GM23338 (cell line): ENCODE measurements at regions not wholly inside any gene's neighbourhood (a gene's known extent, or its start where the extent isn't known, plus 50 kb on each side); places are given as distances from the start of the nearest gene placed in this dataset.

Experiments used
- ATAC-seq: fragments of 200-7000 bp; cut with Tn5 transposase; 3 replicates; pipeline ENCODE4 v1.9.1; 2020
- DNase-seq: peaks from one replicate; pipeline ENCODE4 v3.0.0-alpha.2; 2015; ENCODE audit warnings: low spot score
- H2AFZ ChIP-seq: fragments of 200-600 bp; sonication (generic); 2 replicates; pipeline ENCODE4 v1.8.0; 2016; ENCODE audit warnings: antibody characterized with exemption, mild to moderate bottlenecking, moderate library complexity
- H3F3A ChIP-seq: fragments of 200-600 bp; sonication (generic); replicated peaks from 2 replicates; pipeline ENCODE4 v1.8.0; 2017; ENCODE audit warnings: antibody characterized with exemption, mixed run types, low read depth
- H3K27ac ChIP-seq: fragments of 200-600 bp; sonication (generic); 2 replicates; pipeline ENCODE4 v1.6.1; 2016; ENCODE audit warnings: low read depth
- H3K27me3 ChIP-seq: fragments of 200-600 bp; sonication (generic); 2 replicates; pipeline ENCODE4 v1.8.0; 2016; ENCODE audit warnings: mild to moderate bottlenecking, mixed run types, moderate library complexity; ENCODE audit not compliant: insufficient read depth
- H3K36me3 ChIP-seq: fragments of 200-600 bp; sonication (generic); 2 replicates; pipeline ENCODE4 v1.8.0; 2016; ENCODE audit warnings: mild to moderate bottlenecking; ENCODE audit not compliant: insufficient read depth
- H3K4me1 ChIP-seq: fragments of 200-600 bp; sonication (generic); 2 replicates; pipeline ENCODE4 v1.8.0; 2016; ENCODE audit warnings: mild to moderate bottlenecking, moderate library complexity; ENCODE audit not compliant: insufficient read depth
- H3K4me2 ChIP-seq: fragments of 200-600 bp; sonication (generic); 2 replicates; pipeline ENCODE4 v1.7.1; 2017; ENCODE audit warnings: mixed run types
- H3K4me3 ChIP-seq: fragments of 200-600 bp; sonication (generic); 2 replicates; pipeline ENCODE4 v1.6.1; 2016; ENCODE audit warnings: mixed run types
- H3K79me2 ChIP-seq: fragments of 200-600 bp; sonication (generic); replicated peaks from 2 replicates; pipeline ENCODE4 v1.8.0; 2017; ENCODE audit warnings: mild to moderate bottlenecking; ENCODE audit not compliant: insufficient read depth
- H3K9me2 ChIP-seq: fragments of 200-600 bp; sonication (generic); 2 replicates; pipeline ENCODE4 v1.8.0; 2017; ENCODE audit not compliant: insufficient read depth
- H4K20me1 ChIP-seq: fragments of 200-600 bp; sonication (generic); replicated peaks from 2 replicates; pipeline ENCODE4 v1.8.0; 2017; ENCODE audit warnings: mild to moderate bottlenecking; ENCODE audit not compliant: insufficient read depth
- H3K27ac Mint-ChIP-seq: 2 replicates; pipeline ENCODE4 v1.8.0; 2020; ENCODE audit warnings: inconsistent platforms, mild to moderate bottlenecking, moderate library complexity, mixed read lengths
- H3K27me3 Mint-ChIP-seq: 3 replicates; pipeline ENCODE4 v1.8.0; 2022; ENCODE audit warnings: low read depth, mild to moderate bottlenecking, moderate library complexity, mixed read lengths, inconsistent platforms; ENCODE audit not compliant: insufficient read depth, poor library complexity
- H3K36me3 Mint-ChIP-seq: 3 replicates; pipeline ENCODE4 v1.8.0; 2021; ENCODE audit warnings: low read depth, mild to moderate bottlenecking, inconsistent platforms, moderate library complexity, mixed read lengths
- H3K4me1 Mint-ChIP-seq: 3 replicates; pipeline ENCODE4 v1.8.0; 2020; ENCODE audit warnings: mild to moderate bottlenecking, inconsistent platforms, mixed read lengths
- H3K4me3 Mint-ChIP-seq: 3 replicates; pipeline ENCODE4 v1.8.0; 2021; ENCODE audit warnings: moderate library complexity, mild to moderate bottlenecking, inconsistent platforms, mixed read lengths
- H3K9me3 Mint-ChIP-seq: 3 replicates; pipeline ENCODE4 v1.8.0; 2020; ENCODE audit warnings: moderate library complexity, mild to moderate bottlenecking, inconsistent platforms, mixed read lengths
- CREB1 ChIP-seq: fragments of 250-450 bp; sonication (Bioruptor Pico); IDR thresholded peaks from 2 replicates; pipeline ENCODE4 v1.5.0; 2020; ENCODE audit warnings: low read depth, mild to moderate bottlenecking, moderate library complexity
- JUNB ChIP-seq: IDR thresholded peaks from one replicate; pipeline ENCODE4 v1.6.1; 2016; ENCODE audit warnings: antibody characterized with exemption; ENCODE audit not compliant: unreplicated experiment
- NANOG ChIP-seq: IDR thresholded peaks from 2 replicates; pipeline ENCODE4 v1.6.1; 2016; ENCODE audit warnings: antibody characterized with exemption, borderline replicate concordance
- POLR2AphosphoS5 ChIP-seq: IDR thresholded peaks from 2 replicates; pipeline ENCODE4 v1.6.1; 2016; ENCODE audit warnings: antibody characterized with exemption, low read depth
- STAT1 ChIP-seq: IDR thresholded peaks from one replicate; pipeline ENCODE4 v1.6.1; 2016; ENCODE audit warnings: antibody characterized with exemption; ENCODE audit not compliant: unreplicated experiment
- ZNF114 ChIP-seq: fragments of 250-450 bp; sonication (Bioruptor Pico); IDR thresholded peaks from 2 replicates; pipeline ENCODE4 v1.5.0; 2020; ENCODE audit warnings: mild to moderate bottlenecking, moderate library complexity
- ZNF331 ChIP-seq: fragments of 250-450 bp; sonication (Bioruptor Pico); IDR thresholded peaks from 2 replicates; pipeline ENCODE4 v1.5.0; 2020; ENCODE audit warnings: low read depth, mild to moderate bottlenecking, moderate library complexity
- TF ChIP-seq, protein P1 (sequence below), 2 experiments: fragments of 200-600 bp in 1 of 2; sonication (generic) in 1 of 2; conservative IDR thresholded peaks; 2 replicates each; pipeline versions ENCODE4 v1.5.1 to v1.6.1; 2016 to 2017; ENCODE audit warnings: antibody characterized with exemption in 2 of 2, low read depth in 2 of 2, mild to moderate bottlenecking in 2 of 2, moderate library complexity in 1 of 2
- TF ChIP-seq, protein P2 (sequence below): IDR thresholded peaks from 2 replicates; pipeline ENCODE4 v1.6.1; 2016; ENCODE audit warnings: antibody characterized with exemption
- TF ChIP-seq, protein P3 (sequence below): fragments of 250-450 bp; sonication (Bioruptor Pico); IDR thresholded peaks from 2 replicates; pipeline ENCODE4 v1.5.0; 2020; ENCODE audit warnings: mild to moderate bottlenecking, moderate library complexity

DNA sequence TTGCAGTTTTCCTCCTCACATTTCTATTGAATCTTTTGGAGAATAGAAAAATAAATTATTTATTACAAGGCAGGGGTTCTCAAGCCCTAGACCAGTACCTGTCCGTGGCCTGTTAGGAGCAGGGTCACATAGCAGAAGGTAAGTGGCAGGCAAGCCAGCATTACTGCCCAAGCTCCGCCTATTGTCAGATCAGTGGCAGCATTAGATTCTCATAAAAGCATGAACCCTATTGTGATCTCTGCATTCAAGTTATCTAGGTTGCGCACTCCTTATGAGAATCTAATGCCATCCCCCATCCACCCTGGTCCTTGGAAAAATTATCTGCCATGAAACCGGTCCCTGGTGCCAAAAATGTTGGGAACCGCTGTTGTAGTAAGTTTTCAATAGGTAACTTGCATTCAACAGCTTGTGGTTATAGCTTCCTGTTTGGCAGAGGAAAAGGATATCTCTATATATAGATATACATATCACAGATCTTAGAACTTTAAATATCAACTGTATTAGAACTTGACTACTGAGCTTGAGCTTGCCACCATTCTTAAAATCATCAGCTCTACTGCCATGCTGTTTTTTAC, 165.1 kb downstream of the AHR start (continued):
- TF ChIP-seq, protein P1, sequence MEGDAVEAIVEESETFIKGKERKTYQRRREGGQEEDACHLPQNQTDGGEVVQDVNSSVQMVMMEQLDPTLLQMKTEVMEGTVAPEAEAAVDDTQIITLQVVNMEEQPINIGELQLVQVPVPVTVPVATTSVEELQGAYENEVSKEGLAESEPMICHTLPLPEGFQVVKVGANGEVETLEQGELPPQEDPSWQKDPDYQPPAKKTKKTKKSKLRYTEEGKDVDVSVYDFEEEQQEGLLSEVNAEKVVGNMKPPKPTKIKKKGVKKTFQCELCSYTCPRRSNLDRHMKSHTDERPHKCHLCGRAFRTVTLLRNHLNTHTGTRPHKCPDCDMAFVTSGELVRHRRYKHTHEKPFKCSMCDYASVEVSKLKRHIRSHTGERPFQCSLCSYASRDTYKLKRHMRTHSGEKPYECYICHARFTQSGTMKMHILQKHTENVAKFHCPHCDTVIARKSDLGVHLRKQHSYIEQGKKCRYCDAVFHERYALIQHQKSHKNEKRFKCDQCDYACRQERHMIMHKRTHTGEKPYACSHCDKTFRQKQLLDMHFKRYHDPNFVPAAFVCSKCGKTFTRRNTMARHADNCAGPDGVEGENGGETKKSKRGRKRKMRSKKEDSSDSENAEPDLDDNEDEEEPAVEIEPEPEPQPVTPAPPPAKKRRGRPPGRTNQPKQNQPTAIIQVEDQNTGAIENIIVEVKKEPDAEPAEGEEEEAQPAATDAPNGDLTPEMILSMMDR (conservative IDR thresholded peaks at IDR 0.05; ENCODE audit: low read depth in 2 of 2): no peak
- TF ChIP-seq JUNB (no peak), NANOG (no peak), ZNF331 (CRISPR knock-in tag) (no peak), ZNF114 (CRISPR knock-in tag) (no peak)

DNA sequence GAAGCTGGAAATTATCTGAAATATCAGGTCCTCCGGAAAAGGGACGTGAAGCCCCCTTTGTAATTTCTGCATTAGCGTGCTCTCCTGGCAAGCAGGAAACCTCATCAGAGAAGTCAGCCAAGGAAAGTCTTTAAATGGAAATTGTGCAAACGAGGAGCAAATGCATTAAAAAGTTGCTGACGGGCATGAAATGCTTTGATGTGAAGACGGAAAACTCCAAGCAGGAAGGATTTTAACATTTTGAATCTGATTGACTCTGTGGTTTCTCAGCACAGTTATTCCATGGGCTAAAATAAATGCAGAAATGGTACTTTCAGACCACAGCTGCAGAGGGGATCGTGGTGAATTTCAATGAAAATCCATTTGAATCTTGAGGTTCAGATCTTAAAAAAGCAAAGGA, 167.8 kb downstream of the AHR start:
- Histone ChIP-seq H4K20me1 (no peaks in the 10 kb centered on the region), H3K9me2 (0 out of 2 replicates have a peak, but pooled peaks cover 8% of the 10 kb centered on the region), H3K79me2 (no peaks in the 10 kb centered on the region), H3K4me1 (peaks cover 14% of the 10 kb centered on the region), H3K4me2 (peak overlapping the region; percentile 53; the same call in 1 of the 2 replicates), H2AFZ (peak overlapping the region; percentile 1; the same call in 1 of the 2 replicates), H3K27ac (no peak overlapping the region), H3K36me3 (no peaks in the 10 kb centered on the region), H3K4me3 (no peak overlapping the region), H3K27me3 (no peaks in the 10 kb centered on the region), H3F3A (no peaks in the 10 kb centered on the region)
- no peaks in the 10 kb centered on the region for H3K27me3 Mint-ChIP-seq
- no peak for DNase-seq
- peaks cover 4% of the 10 kb centered on the region; the same call in 2 of the 3 replicates for H3K9me3 Mint-ChIP-seq
- H3K4me3 Mint-ChIP-seq: no peak overlapping the region
- H3K4me1 Mint-ChIP-seq: peaks cover 21% of the 10 kb centered on the region
- no peaks in the 10 kb centered on the region; the same call in 2 of the 3 replicates for H3K36me3 Mint-ChIP-seq
- no peak for ATAC-seq
- peak overlapping the region; percentile 72 for H3K27ac Mint-ChIP-seq
- no peak for TF ChIP-seq ZNF114 (CRISPR knock-in tag)
- TF ChIP-seq NANOG: no peak
- no peak for TF ChIP-seq CREB1 (CRISPR knock-in tag)
- TF ChIP-seq POLR2AphosphoS5: no peak
- no peak for TF ChIP-seq STAT1
- TF ChIP-seq, protein P2, sequence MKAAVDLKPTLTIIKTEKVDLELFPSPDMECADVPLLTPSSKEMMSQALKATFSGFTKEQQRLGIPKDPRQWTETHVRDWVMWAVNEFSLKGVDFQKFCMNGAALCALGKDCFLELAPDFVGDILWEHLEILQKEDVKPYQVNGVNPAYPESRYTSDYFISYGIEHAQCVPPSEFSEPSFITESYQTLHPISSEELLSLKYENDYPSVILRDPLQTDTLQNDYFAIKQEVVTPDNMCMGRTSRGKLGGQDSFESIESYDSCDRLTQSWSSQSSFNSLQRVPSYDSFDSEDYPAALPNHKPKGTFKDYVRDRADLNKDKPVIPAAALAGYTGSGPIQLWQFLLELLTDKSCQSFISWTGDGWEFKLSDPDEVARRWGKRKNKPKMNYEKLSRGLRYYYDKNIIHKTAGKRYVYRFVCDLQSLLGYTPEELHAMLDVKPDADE: no peak
- no peak for TF ChIP-seq ZNF331 (CRISPR knock-in tag)
- TF ChIP-seq, protein P1 (conservative IDR thresholded peaks at IDR 0.05; ENCODE audit: low read depth in 2 of 2): no peak
- TF ChIP-seq, protein P3, sequence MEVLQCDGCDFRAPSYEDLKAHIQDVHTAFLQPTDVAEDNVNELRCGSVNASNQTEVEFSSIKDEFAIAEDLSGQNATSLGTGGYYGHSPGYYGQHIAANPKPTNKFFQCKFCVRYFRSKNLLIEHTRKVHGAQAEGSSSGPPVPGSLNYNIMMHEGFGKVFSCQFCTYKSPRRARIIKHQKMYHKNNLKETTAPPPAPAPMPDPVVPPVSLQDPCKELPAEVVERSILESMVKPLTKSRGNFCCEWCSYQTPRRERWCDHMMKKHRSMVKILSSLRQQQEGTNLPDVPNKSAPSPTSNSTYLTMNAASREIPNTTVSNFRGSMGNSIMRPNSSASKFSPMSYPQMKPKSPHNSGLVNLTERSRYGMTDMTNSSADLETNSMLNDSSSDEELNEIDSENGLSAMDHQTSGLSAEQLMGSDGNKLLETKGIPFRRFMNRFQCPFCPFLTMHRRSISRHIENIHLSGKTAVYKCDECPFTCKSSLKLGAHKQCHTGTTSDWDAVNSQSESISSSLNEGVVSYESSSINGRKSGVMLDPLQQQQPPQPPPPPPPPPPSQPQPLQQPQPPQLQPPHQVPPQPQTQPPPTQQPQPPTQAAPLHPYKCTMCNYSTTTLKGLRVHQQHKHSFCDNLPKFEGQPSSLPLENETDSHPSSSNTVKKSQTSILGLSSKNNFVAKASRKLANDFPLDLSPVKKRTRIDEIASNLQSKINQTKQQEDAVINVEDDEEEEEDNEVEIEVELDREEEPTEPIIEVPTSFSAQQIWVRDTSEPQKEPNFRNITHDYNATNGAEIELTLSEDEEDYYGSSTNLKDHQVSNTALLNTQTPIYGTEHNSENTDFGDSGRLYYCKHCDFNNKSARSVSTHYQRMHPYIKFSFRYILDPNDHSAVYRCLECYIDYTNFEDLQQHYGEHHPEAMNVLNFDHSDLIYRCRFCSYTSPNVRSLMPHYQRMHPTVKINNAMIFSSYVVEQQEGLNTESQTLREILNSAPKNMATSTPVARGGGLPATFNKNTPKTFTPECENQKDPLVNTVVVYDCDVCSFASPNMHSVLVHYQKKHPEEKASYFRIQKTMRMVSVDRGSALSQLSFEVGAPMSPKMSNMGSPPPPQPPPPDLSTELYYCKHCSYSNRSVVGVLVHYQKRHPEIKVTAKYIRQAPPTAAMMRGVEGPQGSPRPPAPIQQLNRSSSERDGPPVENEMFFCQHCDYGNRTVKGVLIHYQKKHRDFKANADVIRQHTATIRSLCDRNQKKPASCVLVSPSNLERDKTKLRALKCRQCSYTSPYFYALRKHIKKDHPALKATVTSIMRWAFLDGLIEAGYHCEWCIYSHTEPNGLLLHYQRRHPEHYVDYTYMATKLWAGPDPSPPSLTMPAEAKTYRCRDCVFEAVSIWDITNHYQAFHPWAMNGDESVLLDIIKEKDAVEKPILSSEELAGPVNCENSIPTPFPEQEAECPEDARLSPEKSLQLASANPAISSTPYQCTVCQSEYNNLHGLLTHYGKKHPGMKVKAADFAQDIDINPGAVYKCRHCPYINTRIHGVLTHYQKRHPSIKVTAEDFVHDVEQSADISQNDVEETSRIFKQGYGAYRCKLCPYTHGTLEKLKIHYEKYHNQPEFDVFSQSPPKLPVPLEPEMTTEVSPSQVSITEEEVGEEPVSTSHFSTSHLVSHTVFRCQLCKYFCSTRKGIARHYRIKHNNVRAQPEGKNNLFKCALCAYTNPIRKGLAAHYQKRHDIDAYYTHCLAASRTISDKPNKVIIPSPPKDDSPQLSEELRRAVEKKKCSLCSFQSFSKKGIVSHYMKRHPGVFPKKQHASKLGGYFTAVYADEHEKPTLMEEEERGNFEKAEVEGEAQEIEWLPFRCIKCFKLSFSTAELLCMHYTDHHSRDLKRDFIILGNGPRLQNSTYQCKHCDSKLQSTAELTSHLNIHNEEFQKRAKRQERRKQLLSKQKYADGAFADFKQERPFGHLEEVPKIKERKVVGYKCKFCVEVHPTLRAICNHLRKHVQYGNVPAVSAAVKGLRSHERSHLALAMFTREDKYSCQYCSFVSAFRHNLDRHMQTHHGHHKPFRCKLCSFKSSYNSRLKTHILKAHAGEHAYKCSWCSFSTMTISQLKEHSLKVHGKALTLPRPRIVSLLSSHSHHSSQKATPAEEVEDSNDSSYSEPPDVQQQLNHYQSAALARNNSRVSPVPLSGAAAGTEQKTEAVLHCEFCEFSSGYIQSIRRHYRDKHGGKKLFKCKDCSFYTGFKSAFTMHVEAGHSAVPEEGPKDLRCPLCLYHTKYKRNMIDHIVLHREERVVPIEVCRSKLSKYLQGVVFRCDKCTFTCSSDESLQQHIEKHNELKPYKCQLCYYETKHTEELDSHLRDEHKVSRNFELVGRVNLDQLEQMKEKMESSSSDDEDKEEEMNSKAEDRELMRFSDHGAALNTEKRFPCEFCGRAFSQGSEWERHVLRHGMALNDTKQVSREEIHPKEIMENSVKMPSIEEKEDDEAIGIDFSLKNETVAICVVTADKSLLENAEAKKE: no peak
